WERI-Rb-1 (cell line): ENCODE measurements at regions not wholly inside any gene's neighbourhood (a gene's known extent, or its start where the extent isn't known, plus 50 kb on each side); places are given as distances from the start of the nearest gene placed in this dataset.

Experiments
- DNase-seq: peaks from one replicate; pipeline ENCODE4 v3.0.0-alpha.2; 2020
- H3K27ac ChIP-seq: fragments of 250-450 bp; sonication (Bioruptor Pico); 2 replicates; pipeline ENCODE4 v1.5.1; 2020; ENCODE audit warnings: mild to moderate bottlenecking, moderate library complexity
- H3K27me3 ChIP-seq: fragments of 250-450 bp; sonication (Bioruptor Pico); 2 replicates; pipeline ENCODE4 v1.5.1; 2021; ENCODE audit warnings: mild to moderate bottlenecking, low read depth, moderate library complexity; ENCODE audit not compliant: insufficient read depth, severe bottlenecking
- H3K36me3 ChIP-seq: fragments of 250-450 bp; sonication (Bioruptor Pico); 2 replicates; pipeline ENCODE4 v1.5.1; 2020; ENCODE audit warnings: mild to moderate bottlenecking, moderate library complexity
- H3K4me3 ChIP-seq: 2 replicates; pipeline ENCODE4 v1.5.1; 2011; ENCODE audit warnings: low read depth, mild to moderate bottlenecking, control low read depth, low read length
- H3K9me3 ChIP-seq: fragments of 250-450 bp; sonication (Bioruptor Pico); 2 replicates; pipeline ENCODE4 v1.5.1; 2021; ENCODE audit warnings: mild to moderate bottlenecking, moderate library complexity; ENCODE audit not compliant: severe bottlenecking
- TF ChIP-seq, protein P1 (sequence below): IDR thresholded peaks from 2 replicates; pipeline ENCODE4 v1.5.1; 2011; ENCODE audit warnings: low read depth, mild to moderate bottlenecking, control low read depth, inconsistent platforms, low read length

GRCh38 chr18:77671456-77672167, 422.0 kb downstream of the GALR1 start:
- TF ChIP-seq, protein P1, sequence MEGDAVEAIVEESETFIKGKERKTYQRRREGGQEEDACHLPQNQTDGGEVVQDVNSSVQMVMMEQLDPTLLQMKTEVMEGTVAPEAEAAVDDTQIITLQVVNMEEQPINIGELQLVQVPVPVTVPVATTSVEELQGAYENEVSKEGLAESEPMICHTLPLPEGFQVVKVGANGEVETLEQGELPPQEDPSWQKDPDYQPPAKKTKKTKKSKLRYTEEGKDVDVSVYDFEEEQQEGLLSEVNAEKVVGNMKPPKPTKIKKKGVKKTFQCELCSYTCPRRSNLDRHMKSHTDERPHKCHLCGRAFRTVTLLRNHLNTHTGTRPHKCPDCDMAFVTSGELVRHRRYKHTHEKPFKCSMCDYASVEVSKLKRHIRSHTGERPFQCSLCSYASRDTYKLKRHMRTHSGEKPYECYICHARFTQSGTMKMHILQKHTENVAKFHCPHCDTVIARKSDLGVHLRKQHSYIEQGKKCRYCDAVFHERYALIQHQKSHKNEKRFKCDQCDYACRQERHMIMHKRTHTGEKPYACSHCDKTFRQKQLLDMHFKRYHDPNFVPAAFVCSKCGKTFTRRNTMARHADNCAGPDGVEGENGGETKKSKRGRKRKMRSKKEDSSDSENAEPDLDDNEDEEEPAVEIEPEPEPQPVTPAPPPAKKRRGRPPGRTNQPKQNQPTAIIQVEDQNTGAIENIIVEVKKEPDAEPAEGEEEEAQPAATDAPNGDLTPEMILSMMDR, result no peak
- Histone ChIP-seq H3K9me3 (no peaks in the 10 kb centered on the region), H3K27me3 (no peaks in the 10 kb centered on the region), H3K36me3 (no peaks in the 10 kb centered on the region), H3K4me3 (no peak overlapping the region), H3K27ac (no peak overlapping the region)
- DNase-seq, result no peak

DNA sequence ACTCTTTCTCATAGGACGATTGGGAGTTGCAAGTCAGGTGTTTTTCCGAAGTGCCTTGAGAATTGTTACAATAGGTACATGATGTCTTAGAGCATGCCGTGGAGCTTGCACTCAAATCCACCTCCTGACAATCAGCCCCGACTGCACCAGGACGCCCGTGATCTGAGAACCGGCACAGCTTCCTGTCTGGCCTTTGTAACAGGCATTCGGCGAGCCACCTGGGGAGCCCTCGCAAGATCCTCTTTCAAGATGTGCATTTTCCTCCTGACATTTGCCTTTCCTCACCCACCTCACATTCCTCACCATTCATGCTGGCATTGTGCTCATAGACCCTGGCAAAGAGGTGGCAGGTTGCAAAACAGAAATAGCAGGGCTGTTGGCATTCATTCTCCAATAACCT, 427.3 kb downstream of the GALR1 start:
- H3K4me3 ChIP-seq, result no peak overlapping the region
- TF ChIP-seq, protein P1, result no peak
- no peaks in the 10 kb centered on the region for H3K9me3 ChIP-seq
- H3K36me3 ChIP-seq, result no peaks in the 10 kb centered on the region
- DNase-seq, result no peak
- no peak overlapping the region for H3K27ac ChIP-seq
- no peaks in the 10 kb centered on the region for H3K27me3 ChIP-seq

- H3K27me3 ChIP-seq, result no peaks in the 10 kb centered on the region
Observed at GRCh38 chr18:77677536-77677935, 427.9 kb downstream of the GALR1 start.

GRCh38 chr18:77679869-77680268, 430.2 kb downstream of the GALR1 start:
- no peak for DNase-seq
- Histone ChIP-seq H3K27ac (no peak overlapping the region), H3K4me3 (no peak overlapping the region), H3K36me3 (no peaks in the 10 kb centered on the region), H3K27me3 (no peaks in the 10 kb centered on the region), H3K9me3 (no peaks in the 10 kb centered on the region)
- TF ChIP-seq, protein P1, result no peak

More at GRCh38 chr18:77677536-77677935, 427.9 kb downstream of the GALR1 start:
- TF ChIP-seq, protein P1, result no peak
- no peak for DNase-seq
- no peaks in the 10 kb centered on the region for H3K36me3 ChIP-seq
- H3K4me3 ChIP-seq, result no peak overlapping the region
- H3K9me3 ChIP-seq, result no peaks in the 10 kb centered on the region
- H3K27ac ChIP-seq, result no peak overlapping the region

DNA sequence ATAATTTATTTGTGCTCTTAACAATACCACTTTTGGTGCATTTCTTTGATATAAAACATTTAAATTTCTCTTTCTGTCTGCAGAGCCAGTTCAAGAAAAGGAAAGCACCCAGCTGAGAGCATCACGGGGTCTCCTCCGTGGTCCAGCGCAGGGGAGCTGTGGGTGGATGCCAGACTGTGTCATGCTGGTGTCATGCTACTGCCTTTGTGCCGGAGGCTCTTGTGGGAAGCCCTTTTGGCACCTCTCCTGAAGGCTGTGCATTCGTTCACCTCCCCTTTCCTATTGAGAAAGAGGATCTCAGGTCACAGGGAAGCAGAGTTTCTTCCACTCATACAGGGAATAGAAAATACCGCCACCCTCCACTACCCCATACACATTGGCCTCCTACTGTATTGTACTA, 450.4 kb downstream of the GALR1 start:
- Histone ChIP-seq H3K36me3 (no peaks in the 10 kb centered on the region), H3K27ac (no peak overlapping the region), H3K27me3 (no peaks in the 10 kb centered on the region), H3K9me3 (no peaks in the 10 kb centered on the region), H3K4me3 (no peak overlapping the region)
- TF ChIP-seq, protein P1, result no peak
- no peak for DNase-seq

DNA sequence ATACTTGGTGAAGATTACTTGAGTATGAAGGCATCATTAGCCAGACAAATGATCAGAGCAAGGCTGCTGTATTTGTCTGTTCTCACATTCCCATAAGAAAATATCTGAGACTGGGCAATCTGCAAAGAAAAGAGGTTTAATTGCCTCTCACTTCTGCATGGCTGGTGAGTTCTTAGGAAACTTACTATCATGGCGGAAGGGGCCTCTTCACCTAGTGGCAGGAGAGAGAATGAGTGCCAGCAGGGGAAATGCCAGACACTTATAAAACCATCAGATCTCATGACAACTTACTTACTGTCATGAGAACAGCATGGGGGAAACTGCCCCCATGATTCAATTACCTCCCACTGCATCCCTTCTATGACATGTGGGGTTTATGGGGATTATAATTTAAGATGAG, 452.3 kb downstream of the GALR1 start:
- Histone ChIP-seq H3K9me3 (no peaks in the 10 kb centered on the region), H3K27me3 (no peaks in the 10 kb centered on the region), H3K36me3 (no peaks in the 10 kb centered on the region), H3K4me3 (no peak overlapping the region), H3K27ac (no peak overlapping the region)
- no peak for DNase-seq
- TF ChIP-seq, protein P1, result peak; percentile 37; the same call in 1 of the 2 replicates
